ENCODE measurements at regions not wholly inside any gene's neighbourhood (a gene's known extent, or its start where the extent isn't known, plus 50 kb on each side); places are given as distances from the start of the nearest gene placed in this dataset.
"Not testable (repeated sequence)": the region's sequence is repeated elsewhere in the genome, so short reads cannot be mapped to it uniquely, and the experiment has no call there.

GRCh38 chr4:148542922-148543623, 100.9 kb upstream of the NR3C2 start:
- DNase-seq (ENCODE audit: low spot score): no peak

- no peak for DNase-seq (ENCODE audit: low spot score)
Observed at GRCh38 chr4:148540622-148541326, 98.6 kb upstream of the NR3C2 start.

GRCh38 chr4:148539387-148539786, 97.2 kb upstream of the NR3C2 start:
- DNase-seq (ENCODE audit: low spot score): no peak

- DNase-seq (ENCODE audit: low spot score): not testable (repeated sequence)
Observed at GRCh38 chr4:148533851-148534250, 91.6 kb upstream of the NR3C2 start.

GRCh38 chr4:148530114-148530513, 87.9 kb upstream of the NR3C2 start:
- no peak for DNase-seq (ENCODE audit: low spot score)

GRCh38 chr4:148527571-148527970, 85.4 kb upstream of the NR3C2 start:
- no peak for DNase-seq (ENCODE audit: low spot score)

- no peak for DNase-seq (ENCODE audit: low spot score)
Observed at GRCh38 chr4:148522995-148523394, 80.8 kb upstream of the NR3C2 start.

- DNase-seq (ENCODE audit: low spot score): no peak
Observed at GRCh38 chr4:148515248-148515647, 73.0 kb upstream of the NR3C2 start.

GRCh38 chr4:148514581-148514980, 72.4 kb upstream of the NR3C2 start:
- no peak for DNase-seq (ENCODE audit: low spot score)

- no peak for DNase-seq (ENCODE audit: low spot score)
Observed at GRCh38 chr4:148514041-148514440, 71.8 kb upstream of the NR3C2 start.

GRCh38 chr4:148510211-148510610, 68.0 kb upstream of the NR3C2 start:
- DNase-seq (ENCODE audit: low spot score): no peak

GRCh38 chr4:148503681-148504080, 61.5 kb upstream of the NR3C2 start:
- no peak for DNase-seq (ENCODE audit: low spot score)

GRCh38 chr4:148497258-148497657, 55.0 kb upstream of the NR3C2 start:
- DNase-seq (ENCODE audit: low spot score): no peak

GRCh38 chr4:148495463-148495862, 53.2 kb upstream of the NR3C2 start:
- DNase-seq (ENCODE audit: low spot score): no peak
